OCI-LY3 (cell line): ENCODE measurements at regions not wholly inside any gene's neighbourhood (a gene's known extent, or its start where the extent isn't known, plus 50 kb on each side); places are given as distances from the start of the nearest gene placed in this dataset.

Source experiments
- EZH2phosphoT487 ChIP-seq: fragments of 200-600 bp; shearing (Covaris generic); IDR thresholded peaks from 2 replicates; pipeline ENCODE4 v1.6.1; 2018; ENCODE audit warnings: antibody characterized with exemption, mixed run types, low read depth
- TF ChIP-seq, protein P1 (sequence below): fragments of 200-600, 300-600 bp; sonication (generic); IDR thresholded peaks from 2 replicates; pipeline ENCODE4 v1.5.1; 2014; ENCODE audit warnings: antibody characterized with exemption, low read length, low read depth

DNA sequence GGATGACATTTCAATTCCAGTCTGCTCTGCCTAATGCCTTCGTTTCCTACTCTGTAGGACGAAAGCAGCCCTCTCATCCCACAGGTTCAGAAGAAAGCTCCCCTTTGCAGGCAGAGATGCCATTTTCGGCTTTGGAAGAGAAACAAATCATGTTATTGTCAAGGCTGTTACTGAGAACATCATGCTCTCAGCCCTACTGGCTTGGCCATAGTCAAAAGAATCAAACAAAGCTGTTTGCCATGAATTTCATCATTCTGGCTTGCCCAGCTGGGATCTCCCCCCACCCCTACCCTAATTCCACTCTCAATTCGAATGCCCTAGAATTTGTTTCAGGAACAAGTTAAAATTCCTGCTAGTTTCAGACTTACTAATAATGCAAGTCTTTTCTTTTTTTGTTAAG, 162.3 kb upstream of the SERP2 start:
- TF ChIP-seq, protein P1, sequence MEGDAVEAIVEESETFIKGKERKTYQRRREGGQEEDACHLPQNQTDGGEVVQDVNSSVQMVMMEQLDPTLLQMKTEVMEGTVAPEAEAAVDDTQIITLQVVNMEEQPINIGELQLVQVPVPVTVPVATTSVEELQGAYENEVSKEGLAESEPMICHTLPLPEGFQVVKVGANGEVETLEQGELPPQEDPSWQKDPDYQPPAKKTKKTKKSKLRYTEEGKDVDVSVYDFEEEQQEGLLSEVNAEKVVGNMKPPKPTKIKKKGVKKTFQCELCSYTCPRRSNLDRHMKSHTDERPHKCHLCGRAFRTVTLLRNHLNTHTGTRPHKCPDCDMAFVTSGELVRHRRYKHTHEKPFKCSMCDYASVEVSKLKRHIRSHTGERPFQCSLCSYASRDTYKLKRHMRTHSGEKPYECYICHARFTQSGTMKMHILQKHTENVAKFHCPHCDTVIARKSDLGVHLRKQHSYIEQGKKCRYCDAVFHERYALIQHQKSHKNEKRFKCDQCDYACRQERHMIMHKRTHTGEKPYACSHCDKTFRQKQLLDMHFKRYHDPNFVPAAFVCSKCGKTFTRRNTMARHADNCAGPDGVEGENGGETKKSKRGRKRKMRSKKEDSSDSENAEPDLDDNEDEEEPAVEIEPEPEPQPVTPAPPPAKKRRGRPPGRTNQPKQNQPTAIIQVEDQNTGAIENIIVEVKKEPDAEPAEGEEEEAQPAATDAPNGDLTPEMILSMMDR, result no peak
- TF ChIP-seq EZH2phosphoT487, result no peak
